Osteocyte (in vitro differentiated cells): ENCODE measurements at regions not wholly inside any gene's neighbourhood (a gene's known extent, or its start where the extent isn't known, plus 50 kb on each side); places are given as distances from the start of the nearest gene placed in this dataset.

Experiments
- DNase-seq: peaks from one replicate; pipeline ENCODE4 v3.0.0; 2021; ENCODE audit warnings: mixed read lengths; ENCODE audit not compliant: unreplicated experiment; ENCODE audit errors: extremely low spot score
- H3K27ac Mint-ChIP-seq: one replicate; pipeline ENCODE4 v1.8.0; 2021; ENCODE audit warnings: mild to moderate bottlenecking, mixed read lengths; ENCODE audit not compliant: unreplicated experiment
- H3K27me3 Mint-ChIP-seq: one replicate; pipeline ENCODE4 v1.8.0; 2021; ENCODE audit warnings: mixed read lengths; ENCODE audit not compliant: unreplicated experiment
- H3K36me3 Mint-ChIP-seq: one replicate; pipeline ENCODE4 v1.8.0; 2021; ENCODE audit warnings: mixed read lengths; ENCODE audit not compliant: unreplicated experiment
- H3K4me1 Mint-ChIP-seq: one replicate; pipeline ENCODE4 v1.8.0; 2021; ENCODE audit warnings: mixed read lengths; ENCODE audit not compliant: unreplicated experiment
- H3K4me3 Mint-ChIP-seq: one replicate; pipeline ENCODE4 v1.8.0; 2021; ENCODE audit warnings: mild to moderate bottlenecking, moderate library complexity, mixed read lengths; ENCODE audit not compliant: unreplicated experiment
- H3K9me3 Mint-ChIP-seq: one replicate; pipeline ENCODE4 v1.8.0; 2021; ENCODE audit warnings: mixed read lengths; ENCODE audit not compliant: unreplicated experiment
- TF ChIP-seq, protein P1 (sequence below): fragments of 200-600 bp; sonication (generic); IDR thresholded peaks from 2 replicates; pipeline ENCODE4 v1.5.0; 2021; ENCODE audit warnings: antibody characterized with exemption, mild to moderate bottlenecking, moderate library complexity

DNA sequence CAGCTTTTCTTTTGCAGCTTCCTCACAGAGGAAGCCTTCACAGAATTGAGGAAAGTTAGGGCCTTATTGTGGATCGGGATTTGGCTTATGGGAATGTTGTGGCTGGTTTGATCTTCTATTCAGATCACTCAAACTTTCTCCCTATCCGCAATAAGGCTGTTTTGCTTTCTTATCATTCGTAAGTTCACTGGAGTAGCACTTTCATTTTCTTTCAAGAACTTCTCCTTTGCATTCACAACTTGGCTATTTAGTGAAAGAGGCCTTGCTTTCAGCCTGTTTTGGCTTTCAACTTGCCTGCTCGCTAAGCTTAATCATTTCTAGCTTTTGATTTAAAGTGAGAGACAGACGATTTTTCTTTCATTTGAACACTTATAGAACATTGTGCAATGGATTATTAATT is 181.9 kb upstream of the B3GALT2 start:
- no peaks in the 10 kb centered on the region for H3K27me3 Mint-ChIP-seq
- H3K36me3 Mint-ChIP-seq, result no peaks in the 10 kb centered on the region
- H3K4me3 Mint-ChIP-seq, result no peak overlapping the region
- no peak for DNase-seq
- no peak overlapping the region for H3K27ac Mint-ChIP-seq
- H3K9me3 Mint-ChIP-seq, result no peaks in the 10 kb centered on the region
- H3K4me1 Mint-ChIP-seq, result no peaks in the 10 kb centered on the region
- TF ChIP-seq, protein P1, sequence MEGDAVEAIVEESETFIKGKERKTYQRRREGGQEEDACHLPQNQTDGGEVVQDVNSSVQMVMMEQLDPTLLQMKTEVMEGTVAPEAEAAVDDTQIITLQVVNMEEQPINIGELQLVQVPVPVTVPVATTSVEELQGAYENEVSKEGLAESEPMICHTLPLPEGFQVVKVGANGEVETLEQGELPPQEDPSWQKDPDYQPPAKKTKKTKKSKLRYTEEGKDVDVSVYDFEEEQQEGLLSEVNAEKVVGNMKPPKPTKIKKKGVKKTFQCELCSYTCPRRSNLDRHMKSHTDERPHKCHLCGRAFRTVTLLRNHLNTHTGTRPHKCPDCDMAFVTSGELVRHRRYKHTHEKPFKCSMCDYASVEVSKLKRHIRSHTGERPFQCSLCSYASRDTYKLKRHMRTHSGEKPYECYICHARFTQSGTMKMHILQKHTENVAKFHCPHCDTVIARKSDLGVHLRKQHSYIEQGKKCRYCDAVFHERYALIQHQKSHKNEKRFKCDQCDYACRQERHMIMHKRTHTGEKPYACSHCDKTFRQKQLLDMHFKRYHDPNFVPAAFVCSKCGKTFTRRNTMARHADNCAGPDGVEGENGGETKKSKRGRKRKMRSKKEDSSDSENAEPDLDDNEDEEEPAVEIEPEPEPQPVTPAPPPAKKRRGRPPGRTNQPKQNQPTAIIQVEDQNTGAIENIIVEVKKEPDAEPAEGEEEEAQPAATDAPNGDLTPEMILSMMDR, result no peak

DNA sequence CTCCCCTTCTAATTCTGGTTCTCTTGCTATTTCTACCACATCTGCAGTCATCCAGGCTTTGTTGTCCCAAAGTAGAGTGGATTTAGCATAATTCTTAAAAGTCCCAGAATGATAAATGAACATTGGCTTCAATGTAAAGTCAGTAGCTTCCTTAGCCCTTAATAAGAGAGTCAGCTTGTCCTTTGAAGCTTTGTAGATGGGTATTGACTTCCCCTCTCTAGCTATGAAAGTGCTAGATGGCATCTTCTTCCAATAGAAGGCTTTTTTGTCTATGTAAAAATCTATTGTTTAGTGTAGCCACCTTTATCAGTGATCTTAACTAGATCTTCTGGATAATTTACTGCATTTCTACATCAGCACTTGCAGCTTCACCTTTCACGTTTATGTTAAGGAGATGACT is 181.4 kb upstream of the B3GALT2 start:
- Mint-ChIP-seq H3K27ac (no peak overlapping the region), H3K36me3 (no peaks in the 10 kb centered on the region), H3K4me1 (no peaks in the 10 kb centered on the region), H3K9me3 (no peaks in the 10 kb centered on the region), H3K27me3 (no peaks in the 10 kb centered on the region), H3K4me3 (no peak overlapping the region)
- no peak for DNase-seq
- TF ChIP-seq, protein P1, result no peak

DNA sequence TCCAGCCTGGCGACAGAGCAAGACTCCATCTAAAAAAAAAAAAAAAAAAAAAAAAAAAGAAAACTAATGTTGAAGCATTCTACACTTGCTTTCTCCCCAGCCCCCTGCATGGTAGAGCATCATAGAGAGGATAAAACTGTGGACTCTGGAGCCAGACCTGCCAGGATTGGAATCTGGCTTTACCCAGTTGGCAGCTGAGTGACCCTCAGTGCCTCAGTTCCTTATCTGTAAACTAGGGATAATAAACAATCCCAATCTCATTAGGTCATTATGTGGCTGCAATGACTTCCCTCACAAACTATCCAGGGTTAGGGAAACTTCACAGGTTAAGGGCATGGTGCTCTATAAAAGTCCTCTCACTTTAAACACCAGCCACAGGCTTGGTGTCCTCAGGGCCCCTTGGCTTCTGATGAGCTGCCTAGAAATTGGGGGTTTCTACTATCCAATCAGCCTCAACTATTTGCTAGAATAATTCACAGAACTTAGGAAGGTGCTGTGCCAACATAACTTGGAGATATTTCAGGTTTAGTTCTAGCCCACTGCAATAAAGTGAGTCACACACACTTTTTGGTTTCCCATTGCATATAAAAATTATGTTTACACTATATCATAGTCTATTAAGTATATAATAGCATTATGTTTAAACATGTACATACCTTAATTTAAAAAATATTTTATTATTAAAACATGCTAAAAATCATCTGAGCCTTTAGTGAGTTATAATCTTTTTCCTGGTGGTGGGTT is 180.5 kb upstream of the B3GALT2 start:
- DNase-seq, result no peak
- no peaks in the 10 kb centered on the region for H3K9me3 Mint-ChIP-seq
- no peaks in the 10 kb centered on the region for H3K27me3 Mint-ChIP-seq
- H3K27ac Mint-ChIP-seq, result no peak overlapping the region
- no peak overlapping the region for H3K4me3 Mint-ChIP-seq
- no peaks in the 10 kb centered on the region for H3K36me3 Mint-ChIP-seq
- no peaks in the 10 kb centered on the region for H3K4me1 Mint-ChIP-seq
- TF ChIP-seq, protein P1, result no peak

DNA sequence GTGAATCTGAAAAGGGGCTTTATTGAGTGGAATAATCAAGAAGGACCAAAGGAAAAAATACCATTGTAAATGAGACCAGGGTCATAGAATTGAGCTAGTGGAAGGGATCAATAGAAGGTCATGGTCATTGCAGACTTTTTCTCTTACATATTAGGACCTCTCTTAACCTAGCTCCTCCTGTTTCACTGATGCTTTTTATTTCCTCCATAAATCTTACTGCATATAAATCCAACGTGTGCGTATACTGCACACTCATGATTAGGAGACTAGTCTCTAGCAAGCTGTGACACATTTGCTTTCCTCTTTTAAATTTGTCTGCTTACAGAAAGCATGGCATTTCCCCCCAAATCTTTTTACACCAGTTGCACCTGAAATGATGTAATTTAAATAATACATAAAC is 179.6 kb upstream of the B3GALT2 start:
- H3K4me3 Mint-ChIP-seq, result no peak overlapping the region
- no peak overlapping the region for H3K27ac Mint-ChIP-seq
- H3K4me1 Mint-ChIP-seq, result no peaks in the 10 kb centered on the region
- H3K36me3 Mint-ChIP-seq, result no peaks in the 10 kb centered on the region
- no peak for DNase-seq
- no peaks in the 10 kb centered on the region for H3K9me3 Mint-ChIP-seq
- TF ChIP-seq, protein P1, result no peak
- no peaks in the 10 kb centered on the region for H3K27me3 Mint-ChIP-seq

DNA sequence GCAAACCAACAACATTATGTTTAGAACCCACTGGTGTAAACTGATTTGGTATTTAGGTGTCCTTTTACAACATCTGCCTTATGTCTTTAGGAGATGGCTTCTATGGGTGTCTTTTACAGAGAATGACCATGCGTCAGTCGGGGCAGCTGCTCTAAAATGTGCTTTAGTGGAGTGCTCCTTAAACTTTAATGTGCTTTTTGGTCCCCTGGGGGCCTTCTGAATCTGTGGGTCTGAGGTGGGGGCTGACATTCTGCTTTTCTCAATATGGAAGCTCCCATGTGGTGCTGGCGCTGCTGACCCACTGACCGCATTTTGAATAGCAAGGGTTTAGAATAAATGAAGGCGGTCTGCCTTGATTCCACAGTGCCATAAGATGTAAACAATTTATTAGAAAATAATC is 173.2 kb upstream of the B3GALT2 start:
- Mint-ChIP-seq H3K27me3 (no peaks in the 10 kb centered on the region), H3K27ac (no peak overlapping the region), H3K4me3 (no peak overlapping the region), H3K9me3 (peaks cover 6% of the 10 kb centered on the region), H3K4me1 (peaks cover 5% of the 10 kb centered on the region), H3K36me3 (no peaks in the 10 kb centered on the region)
- DNase-seq, result no peak
- TF ChIP-seq, protein P1, result no peak
